HEK293 (cell line): ENCODE measurements at regions not wholly inside any gene's neighbourhood (a gene's known extent, or its start where the extent isn't known, plus 50 kb on each side); places are given as distances from the start of the nearest gene placed in this dataset.

Source experiments
- CTCF ChIA-PET: fragments of 350-600 bp; formaldehyde crosslinking; extraction: SDS; loops from one replicate; lab custom pipeline; 2021; ENCODE audit warnings: antibody characterized with exemption; lab: Yijun Ruan, JAX
- POLR2A ChIA-PET: fragments of 300-600 bp; formaldehyde crosslinking; extraction: SDS; loops from one replicate; lab custom pipeline; 2020; ENCODE audit warnings: antibody characterized with exemption, inconsistent platforms; lab: Yijun Ruan, JAX
- H3K27ac ChIP-seq: fragments of 200-500 bp; sonication (Bioruptor generic); 2 replicates; pipeline ENCODE4 v1.5.1; 2014; ENCODE audit warnings: low read depth, low read length, control low read depth, inconsistent platforms; ENCODE audit errors: extremely low read depth
- H3K36me3 ChIP-seq, 2 experiments: fragments of 200-500 bp in 1 of 2; sonication (Bioruptor generic) in 1 of 2; 1 replicate in 1 of 2; 2 replicates in 1 of 2; pipeline ENCODE4 v1.5.1; 2014 to 2017; ENCODE audit warnings: inconsistent platforms in 2 of 2, low read length in 2 of 2; ENCODE audit not compliant: control insufficient read depth in 2 of 2, insufficient read depth in 1 of 2
- H3K4me1 ChIP-seq: fragments of 200-500 bp; sonication (Bioruptor generic); 2 replicates; pipeline ENCODE4 v1.5.1; 2014; ENCODE audit warnings: mild to moderate bottlenecking, low read length, inconsistent platforms; ENCODE audit not compliant: control insufficient read depth, insufficient read depth
- H3K4me3 ChIP-seq: 2 replicates; pipeline ENCODE4 v1.5.1; 2011; ENCODE audit warnings: low read depth, mild to moderate bottlenecking, control low read depth, low read length, moderate library complexity
- H3K9me3 ChIP-seq: fragments of 200-500 bp; sonication (Bioruptor generic); 2 replicates; pipeline ENCODE4 v1.5.1; 2014; ENCODE audit warnings: low read depth, low read length, inconsistent platforms; ENCODE audit not compliant: control insufficient read depth, insufficient read depth
- ATF2 ChIP-seq: fragments of 450-650 bp; formaldehyde crosslinking; IDR thresholded peaks from 2 replicates; pipeline ENCODE4 v1.5.1; 2016; ENCODE audit warnings: missing biosample characterization, missing genetic modification characterization, low read depth
- BCL11B ChIP-seq: fragments of 450-650 bp; formaldehyde crosslinking; IDR thresholded peaks from 2 replicates; pipeline ENCODE4 v1.5.1; 2016; ENCODE audit warnings: low read depth, missing biosample characterization, missing genetic modification characterization
- GLI2 ChIP-seq: fragments of 450-650 bp; formaldehyde crosslinking; IDR thresholded peaks from 2 replicates; pipeline ENCODE4; 2017; ENCODE audit warnings: missing biosample characterization, missing genetic modification characterization, low read depth, borderline replicate concordance
- HOXD13 ChIP-seq: sonication (generic); formaldehyde crosslinking; IDR thresholded peaks from 2 replicates; pipeline ENCODE4 v1.8.0; 2022; ENCODE audit warnings: missing genetic modification reagents, borderline replicate concordance
- PRDM6 ChIP-seq: fragments of 450-650 bp; formaldehyde crosslinking; IDR thresholded peaks from 2 replicates; pipeline ENCODE4 v1.5.1; 2017; ENCODE audit warnings: missing biosample characterization, missing genetic modification characterization
- RBAK ChIP-seq: fragments of 450-650 bp; formaldehyde crosslinking; IDR thresholded peaks from 2 replicates; pipeline ENCODE4 v1.5.1; 2016; ENCODE audit warnings: missing biosample characterization, missing genetic modification characterization
- TCF7L2 ChIP-seq: IDR thresholded peaks from 2 replicates; pipeline ENCODE4 v1.6.1; 2011; ENCODE audit warnings: low read depth, mild to moderate bottlenecking, inconsistent platforms, low read length, moderate library complexity, borderline replicate concordance
- ZBTB7A ChIP-seq: fragments of 450-650 bp; formaldehyde crosslinking; IDR thresholded peaks from 2 replicates; pipeline ENCODE4 v1.5.1; 2016; ENCODE audit warnings: low read depth, missing biosample characterization, missing genetic modification characterization
- ZNF140 ChIP-seq: fragments of 450-650 bp; formaldehyde crosslinking; IDR thresholded peaks from 2 replicates; pipeline ENCODE4 v1.5.1; 2016; ENCODE audit warnings: missing biosample characterization, missing genetic modification characterization
- ZNF214 ChIP-seq: fragments of 450-650 bp; formaldehyde crosslinking; IDR thresholded peaks from 2 replicates; pipeline ENCODE4 v1.5.1; 2017; ENCODE audit warnings: missing biosample characterization, mild to moderate bottlenecking, missing genetic modification characterization, borderline replicate concordance
- ZNF280D ChIP-seq: fragments of 450-650 bp; formaldehyde crosslinking; IDR thresholded peaks from 2 replicates; pipeline ENCODE4 v1.5.1; 2016; ENCODE audit warnings: missing biosample characterization, missing genetic modification characterization
- ZNF521 ChIP-seq: fragments of 450-650 bp; formaldehyde crosslinking; IDR thresholded peaks from 2 replicates; pipeline ENCODE4 v1.5.1; 2017; ENCODE audit warnings: missing biosample characterization, mild to moderate bottlenecking, missing genetic modification characterization
- ZNF548 ChIP-seq: fragments of 450-650 bp; formaldehyde crosslinking; IDR thresholded peaks from 2 replicates; pipeline ENCODE4 v1.5.1; 2016; ENCODE audit warnings: missing biosample characterization, missing genetic modification characterization
- ZNF558 ChIP-seq: fragments of 450-650 bp; formaldehyde crosslinking; IDR thresholded peaks from 2 replicates; pipeline ENCODE4 v1.5.1; 2016; ENCODE audit warnings: missing biosample characterization, missing genetic modification characterization
- ZNF571 ChIP-seq: fragments of 450-650 bp; formaldehyde crosslinking; IDR thresholded peaks from 2 replicates; pipeline ENCODE4 v1.5.0; 2017; ENCODE audit warnings: missing biosample characterization, missing genetic modification characterization
- ZNF660 ChIP-seq: fragments of 450-650 bp; IDR thresholded peaks from 2 replicates; pipeline ENCODE4 v1.5.1; 2018; ENCODE audit warnings: missing biosample characterization, mild to moderate bottlenecking, missing genetic modification characterization
- ZNF692 ChIP-seq: fragments of 450-650 bp; formaldehyde crosslinking; IDR thresholded peaks from 2 replicates; pipeline ENCODE4 v1.5.1; 2016; ENCODE audit warnings: missing biosample characterization, missing genetic modification characterization
- ZNF837 ChIP-seq: fragments of 450-650 bp; formaldehyde crosslinking; IDR thresholded peaks from 2 replicates; pipeline ENCODE4 v1.5.1; 2016; ENCODE audit warnings: missing biosample characterization, missing genetic modification characterization
- ZNF843 ChIP-seq: fragments of 450-650 bp; formaldehyde crosslinking; IDR thresholded peaks from 2 replicates; pipeline ENCODE4 v1.5.1; 2016; ENCODE audit warnings: missing biosample characterization, missing genetic modification characterization

- no peak for TF ChIP-seq PRDM6 (tag by site-specific recombination)
These were observed 73.7 kb upstream of the MARK1 start (continued) for GRCh38 chr1:220454155-220454777.

- ChIA-PET CTCF (interaction anchor here (0.6 to 0.8 kb wide), 4 partner anchors 9 to 340 kb away, joined by 3 to 4 read pairs (median 3); no protein-coding TSS in a partner anchor), POLR2A (no interaction called here)
These were observed 74.6 kb upstream of the MARK1 start for GRCh38 chr1:220453371-220453770.

GRCh38 chr1:220451532-220451931 is 76.4 kb upstream of the MARK1 start:
- TF ChIP-seq RBAK (tag by site-specific recombination) (no peak), GLI2 (tag by site-specific recombination) (no peak), ZNF660 (tag by site-specific recombination) (peak; percentile 42; the same call in 1 of the 2 replicates), TCF7L2 (peak; percentile 97), ATF2 (0 out of 2 replicates have a peak, but pooled peaks have one; percentile 3)
- TF ChIP-seq, all 188 proteins: peak for 3
- CTCF ChIA-PET, result interaction anchor here (0.6 to 0.9 kb wide), 2 partner anchors 15 to 630 kb away, joined by 3 to 6 read pairs; no protein-coding TSS in a partner anchor

More at GRCh38 chr1:220453371-220453770, 74.6 kb upstream of the MARK1 start:
- no peak for TF ChIP-seq ZNF140 (tag by site-specific recombination)
- H3K4me3 ChIP-seq, result no peak overlapping the region
- peaks cover 2% of the 10 kb centered on the region; the same call in 1 of the 2 replicates for H3K4me1 ChIP-seq
- H3K27ac ChIP-seq, result no peak overlapping the region
- H3K36me3 ChIP-seq, result no peaks in the 10 kb centered on the region
- H3K9me3 ChIP-seq, result no peaks in the 10 kb centered on the region

GRCh38 chr1:220450927-220451326 is 77.0 kb upstream of the MARK1 start:
- Histone ChIP-seq H3K27ac (no peak overlapping the region), H3K36me3 (no peaks in the 10 kb centered on the region), H3K4me1 (peaks cover 2% of the 10 kb centered on the region; the same call in 1 of the 2 replicates), H3K9me3 (no peaks in the 10 kb centered on the region), H3K4me3 (no peak overlapping the region)
- ChIA-PET CTCF (interaction anchor here (0.6 to 1.2 kb wide), 3 partner anchors 155 to 629 kb away, joined by 3 to 6 read pairs (median 6); no protein-coding TSS in a partner anchor), POLR2A (no interaction called here)
- TF ChIP-seq ZNF280D (no peak), ZBTB7A (tag by site-specific recombination) (no peak), ZNF548 (no peak), ZNF571 (tag by site-specific recombination) (no peak), ZNF521 (tag by site-specific recombination) (no peak), ZNF214 (tag by site-specific recombination) (no peak), BCL11B (no peak), ZNF843 (no peak), ZNF692 (tag by site-specific recombination) (no peak), ZNF837 (no peak), ZNF558 (tag by site-specific recombination) (no peak), HOXD13 (CRISPR knock-in tag) (no peak)
- TF ChIP-seq, all 188 proteins: peak for 0

More at GRCh38 chr1:220451532-220451931, 76.4 kb upstream of the MARK1 start:
- H3K27ac ChIP-seq, result no peak overlapping the region
- POLR2A ChIA-PET, result no interaction called here
- H3K36me3 ChIP-seq, result no peaks in the 10 kb centered on the region
- H3K4me3 ChIP-seq, result no peak overlapping the region
- H3K4me1 ChIP-seq, result peaks cover 2% of the 10 kb centered on the region; the same call in 1 of the 2 replicates
- H3K9me3 ChIP-seq, result no peaks in the 10 kb centered on the region
